ENCODE measurements at regions not wholly inside any gene's neighbourhood (a gene's known extent, or its start where the extent isn't known, plus 50 kb on each side); places are given as distances from the start of the nearest gene placed in this dataset.

DNA sequence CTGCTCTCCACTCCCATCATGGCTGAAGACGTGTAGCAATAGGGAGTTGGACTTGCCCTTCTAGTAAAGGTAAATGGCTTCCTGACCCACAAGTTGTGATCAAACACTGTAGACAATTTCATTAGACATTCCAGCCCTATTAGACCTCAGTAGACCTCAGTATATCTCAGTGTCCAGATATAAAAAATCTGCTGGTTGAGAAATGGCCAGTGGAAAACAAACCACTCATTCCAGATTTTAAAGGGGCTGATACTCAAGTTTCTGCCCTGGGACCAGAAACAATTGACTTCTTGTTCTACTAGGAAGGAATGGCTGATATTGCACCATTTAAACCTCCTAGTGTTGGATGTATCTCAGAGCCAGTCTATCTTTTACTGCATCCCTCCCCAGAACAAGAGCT lies 613.2 kb downstream of the PDCD6IP start:
- Histone ChIP-seq H3K4me1 (no peaks in the 10 kb centered on the region), H3K27ac (no peak overlapping the region), H3K9me3 (no peaks in the 10 kb centered on the region), H3K4me3 (no peak overlapping the region), H3K36me3 (no peaks in the 10 kb centered on the region), H3K27me3 (no peaks in the 10 kb centered on the region)
- intact Hi-C loops (cut with DNase I), result no loop called here
- ATAC-seq (peak in 3 of 8 donors; percentile 21 to 34 (median 31)), DNase-seq (no peak)
- TF ChIP-seq, protein P1, sequence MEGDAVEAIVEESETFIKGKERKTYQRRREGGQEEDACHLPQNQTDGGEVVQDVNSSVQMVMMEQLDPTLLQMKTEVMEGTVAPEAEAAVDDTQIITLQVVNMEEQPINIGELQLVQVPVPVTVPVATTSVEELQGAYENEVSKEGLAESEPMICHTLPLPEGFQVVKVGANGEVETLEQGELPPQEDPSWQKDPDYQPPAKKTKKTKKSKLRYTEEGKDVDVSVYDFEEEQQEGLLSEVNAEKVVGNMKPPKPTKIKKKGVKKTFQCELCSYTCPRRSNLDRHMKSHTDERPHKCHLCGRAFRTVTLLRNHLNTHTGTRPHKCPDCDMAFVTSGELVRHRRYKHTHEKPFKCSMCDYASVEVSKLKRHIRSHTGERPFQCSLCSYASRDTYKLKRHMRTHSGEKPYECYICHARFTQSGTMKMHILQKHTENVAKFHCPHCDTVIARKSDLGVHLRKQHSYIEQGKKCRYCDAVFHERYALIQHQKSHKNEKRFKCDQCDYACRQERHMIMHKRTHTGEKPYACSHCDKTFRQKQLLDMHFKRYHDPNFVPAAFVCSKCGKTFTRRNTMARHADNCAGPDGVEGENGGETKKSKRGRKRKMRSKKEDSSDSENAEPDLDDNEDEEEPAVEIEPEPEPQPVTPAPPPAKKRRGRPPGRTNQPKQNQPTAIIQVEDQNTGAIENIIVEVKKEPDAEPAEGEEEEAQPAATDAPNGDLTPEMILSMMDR (IDR thresholded peaks at IDR 0.05), result no peak
- 57 to 64% methylated on average over 1 of the region's 1 CpG for WGBS, 2 donors

DNA sequence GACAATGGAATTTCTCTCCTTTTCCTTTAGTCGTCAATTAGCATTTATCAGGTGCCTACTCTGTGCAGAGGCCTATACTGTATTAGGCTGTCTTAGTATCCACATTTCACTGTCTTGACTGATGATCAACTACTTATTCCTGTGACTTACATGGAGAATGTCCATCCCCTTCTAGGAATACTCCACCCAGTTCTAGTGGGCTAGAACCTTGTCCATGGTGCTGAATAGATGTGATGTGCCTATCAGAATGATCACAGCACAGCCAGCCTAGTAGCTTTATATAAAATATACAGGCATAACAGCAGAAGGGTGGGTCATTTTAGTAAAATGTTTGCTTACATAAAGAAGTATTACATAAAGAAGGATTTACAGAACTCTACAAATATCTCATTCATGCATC lies 621.4 kb downstream of the PDCD6IP start:
- Histone ChIP-seq H3K4me1 (no peaks in the 10 kb centered on the region), H3K27ac (no peak overlapping the region), H3K36me3 (no peaks in the 10 kb centered on the region), H3K4me3 (no peak overlapping the region), H3K27me3 (no peaks in the 10 kb centered on the region), H3K9me3 (peaks cover 0 to 4% (median 0%) of the 10 kb centered on the region in 11 donors)
- TF ChIP-seq, protein P1 (IDR thresholded peaks at IDR 0.05), result no peak
- 43 to 88% methylated on average over 1 of the region's 1 CpG for WGBS, 2 donors
- DNase-seq (no peak), ATAC-seq (no peak)
- intact Hi-C loops (cut with DNase I), result no loop called here

DNA sequence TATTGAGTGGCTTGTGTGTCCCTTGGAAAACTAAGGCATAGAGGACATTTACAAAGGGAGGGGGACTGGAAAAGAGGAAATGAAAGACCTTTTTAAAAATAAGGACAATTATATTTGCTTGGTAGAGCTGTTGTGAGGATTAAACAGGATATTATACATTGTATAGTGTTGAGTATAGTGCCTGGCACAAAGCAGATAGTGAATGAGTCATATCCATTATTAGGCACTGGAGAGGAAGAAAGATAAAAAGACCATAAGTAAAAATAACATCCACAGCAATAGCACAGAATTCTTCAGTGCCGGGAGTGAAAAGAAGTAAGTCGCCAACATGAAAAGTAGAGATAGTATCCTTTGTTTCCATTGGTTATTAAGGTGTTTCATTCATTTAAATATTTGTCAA lies 623.3 kb downstream of the PDCD6IP start:
- H3K4me1 ChIP-seq, result no peaks in the 10 kb centered on the region
- TF ChIP-seq, protein P1 (IDR thresholded peaks at IDR 0.05), result no peak
- WGBS, 2 donors, result 8 to 11% methylated on average over 2 of the region's 2 CpGs
- DNase-seq (no peak), ATAC-seq (peak in 1 of 8 donors; percentile 59)
- no peak overlapping the region for H3K4me3 ChIP-seq
- H3K36me3 ChIP-seq, result no peaks in the 10 kb centered on the region
- intact Hi-C loops (cut with DNase I), result no loop called here
- no peaks in the 10 kb centered on the region for H3K27me3 ChIP-seq
- no peak overlapping the region for H3K27ac ChIP-seq
- peaks cover 0 to 7% (median 0%) of the 10 kb centered on the region in 11 donors for H3K9me3 ChIP-seq

DNA sequence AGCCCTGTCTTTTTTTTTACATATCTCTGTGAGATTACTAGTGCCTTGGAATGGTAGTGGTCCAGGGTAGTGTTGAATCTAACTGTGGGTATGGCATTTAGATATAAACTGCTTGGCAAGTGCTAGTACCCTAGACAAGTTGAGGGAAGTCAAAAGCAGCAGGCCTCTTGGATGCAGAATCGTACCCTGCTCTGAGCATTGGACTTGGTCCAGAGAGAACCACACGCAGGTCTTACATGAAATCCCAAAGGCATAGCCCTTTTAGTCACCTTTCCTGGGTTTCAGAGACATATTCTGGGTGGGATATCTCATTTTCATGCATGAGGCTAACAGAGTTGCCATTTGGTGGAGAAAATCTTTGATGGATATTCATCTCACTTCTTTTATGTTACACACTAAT lies 641.4 kb downstream of the PDCD6IP start:
- no peaks in the 10 kb centered on the region for H3K36me3 ChIP-seq
- no peak overlapping the region for H3K27ac ChIP-seq
- intact Hi-C loops (cut with DNase I), result no loop called here
- no peaks in the 10 kb centered on the region for H3K4me1 ChIP-seq
- H3K4me3 ChIP-seq, result no peak overlapping the region
- no peak for DNase-seq
- H3K27me3 ChIP-seq, result no peaks in the 10 kb centered on the region
- H3K9me3 ChIP-seq, result peaks cover 0 to 34% (median 14%) of the 10 kb centered on the region in 11 donors
- ATAC-seq, result no peak
- TF ChIP-seq, protein P1 (IDR thresholded peaks at IDR 0.05), result no peak
- 79 to 80% methylated on average over 2 of the region's 2 CpGs for WGBS, 2 donors

DNA sequence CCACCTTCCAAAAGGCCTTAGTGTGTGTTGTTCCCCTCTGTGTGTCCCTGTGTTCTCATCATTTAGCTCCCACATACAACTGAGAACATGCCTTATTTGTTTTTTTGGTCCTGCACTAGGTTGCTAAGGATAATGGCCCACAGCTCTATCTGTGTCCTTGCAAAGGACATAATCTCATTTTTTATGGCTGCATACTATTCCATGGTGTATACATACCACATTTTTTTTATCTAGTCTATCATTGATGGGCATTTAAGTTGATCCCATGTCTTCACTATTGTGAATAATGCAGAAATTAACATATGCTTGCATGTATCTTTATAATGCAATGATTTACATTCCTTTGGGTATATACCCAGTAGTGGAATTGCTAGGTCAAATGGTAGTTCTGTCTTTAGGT lies 645.7 kb downstream of the PDCD6IP start:
- H3K4me3 ChIP-seq, result no peak overlapping the region
- DNase-seq (no peak), ATAC-seq (no peak)
- H3K27ac ChIP-seq, result no peak overlapping the region
- H3K9me3 ChIP-seq, result peaks cover 0 to 61% (median 20%) of the 10 kb centered on the region in 11 donors
- H3K4me1 ChIP-seq, result no peaks in the 10 kb centered on the region
- no peaks in the 10 kb centered on the region for H3K36me3 ChIP-seq
- intact Hi-C loops (cut with DNase I), result no loop called here
- TF ChIP-seq, protein P1 (IDR thresholded peaks at IDR 0.05), result no peak
- no peaks in the 10 kb centered on the region for H3K27me3 ChIP-seq

Data from heart right ventricle (tissue), 16 donors.